ENCODE measurements at regions not wholly inside any gene's neighbourhood (a gene's known extent, or its start where the extent isn't known, plus 50 kb on each side); places are given as distances from the start of the nearest gene placed in this dataset.

DNA sequence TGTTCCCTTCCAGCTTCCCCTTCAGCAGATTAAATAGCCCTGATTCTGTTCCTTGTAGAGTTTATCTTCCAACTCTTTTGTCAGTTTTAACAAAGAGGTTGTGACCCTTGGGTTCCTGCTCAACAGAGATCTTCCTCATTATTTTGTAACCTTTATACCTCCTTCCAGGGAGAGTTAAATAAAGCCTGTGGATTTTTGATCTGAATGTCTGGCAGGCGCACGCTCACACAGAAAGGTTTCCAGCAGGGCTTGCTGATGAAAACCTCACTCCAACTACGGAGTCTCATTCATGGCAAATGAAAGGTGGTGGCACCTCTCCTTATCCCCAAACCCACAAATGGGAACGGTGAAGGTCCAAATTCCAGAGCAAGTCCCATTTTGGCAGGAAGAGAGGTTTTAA lies 129.0 kb downstream of the SREK1 start:
- no peak overlapping the region for H3K4me3 ChIP-seq (ENCODE audit: extremely low read depth in 1 of 4, insufficient read depth in 2 of 4, low read depth in 3 of 4, low read length in 4 of 4)
- H3K79me2 ChIP-seq (ENCODE audit: control insufficient read depth in 1 of 2, insufficient read depth in 2 of 2, low read length in 2 of 2): no peaks in the 10 kb centered on the region
- no peak overlapping the region for H3K23ac ChIP-seq (ENCODE audit: insufficient read length)
- no peak overlapping the region for H2AFZ ChIP-seq (ENCODE audit: low read length)
- no peak overlapping the region for H3K4ac ChIP-seq (replicated peaks; ENCODE audit: insufficient read length, low read depth, low read length)
- FAIRE-seq (no peak), DNase-seq (ENCODE audit: low read depth in 1 of 2, low spot score in 2 of 2) (no peak)
- H3K27me3 ChIP-seq (replicated peaks in 1 of 4; ENCODE audit: control insufficient read depth in 3 of 4, extremely low read depth in 1 of 4, insufficient read depth in 3 of 4, low read length in 3 of 4): no peaks in the 10 kb centered on the region
- H2BK120ac ChIP-seq (replicated peaks; ENCODE audit: low read depth, low read length): no peak overlapping the region
- no peaks in the 10 kb centered on the region for H3K9me3 ChIP-seq (ENCODE audit: insufficient read depth in 2 of 2, low read depth in 1 of 2, low read length in 1 of 2)
- H3K9ac ChIP-seq (replicated peaks in 1 of 4; ENCODE audit: extremely low read depth in 1 of 4, low read depth in 3 of 4, low read length in 3 of 4): no peak overlapping the region
- no peak overlapping the region for H3K27ac ChIP-seq (ENCODE audit: low read depth, low read length)
- H4K91ac ChIP-seq (replicated peaks; ENCODE audit: insufficient read length, low read length): no peak overlapping the region
- H3K18ac ChIP-seq (ENCODE audit: extremely low read depth, low read length): no peak overlapping the region
- no peak for TF ChIP-seq E2F6 (IDR thresholded peaks at IDR 0.05)
- TF ChIP-seq SP4 (IDR thresholded peaks at IDR 0.05; ENCODE audit: low read length): no peak
- no peak for TF ChIP-seq BACH1 (IDR thresholded peaks at IDR 0.05; ENCODE audit: low read length)
- H3K14ac ChIP-seq (ENCODE audit: insufficient read length): no peak overlapping the region
- no peaks in the 10 kb centered on the region for H3K23me2 ChIP-seq (ENCODE audit: low read depth, low read length)
- H2AK5ac ChIP-seq (ENCODE audit: low read depth, low read length): no peak overlapping the region
- no peaks in the 10 kb centered on the region for H3K36me3 ChIP-seq (ENCODE audit: control insufficient read depth in 2 of 4, insufficient read depth in 4 of 4, low read length in 3 of 4)
- no peak overlapping the region for H2BK12ac ChIP-seq (ENCODE audit: low read depth, low read length)
- CTCF ChIA-PET (ENCODE audit: partially characterized antibody): interaction anchor here (0.7 to 1.3 kb wide), 2 partner anchors 34 to 36 kb away, joined by 3 read pairs; no protein-coding TSS in a partner anchor
- no peaks in the 10 kb centered on the region for H3K4me1 ChIP-seq (replicated peaks in 1 of 4; ENCODE audit: control insufficient read depth in 3 of 4, insufficient read depth in 4 of 4, low read length in 3 of 4)
- H4K5ac ChIP-seq (ENCODE audit: insufficient read length, low read depth, low read length): no peak overlapping the region
- H3K56ac ChIP-seq (replicated peaks; ENCODE audit: insufficient read length, low read depth, low read length): no peak overlapping the region
- POLR2A ChIA-PET (ENCODE audit: partially characterized antibody): no interaction called here
- no peaks in the 10 kb centered on the region for H3K79me1 ChIP-seq (ENCODE audit: low read depth, low read length)
- H4K20me1 ChIP-seq (replicated peaks in 1 of 2; ENCODE audit: control insufficient read depth in 1 of 2, insufficient read depth in 2 of 2, low read length in 2 of 2): no peaks in the 10 kb centered on the region
- H2BK20ac ChIP-seq (ENCODE audit: low read length): no peak overlapping the region
- H2BK15ac ChIP-seq (ENCODE audit: low read length): no peak overlapping the region
- no peak overlapping the region for H2BK5ac ChIP-seq (ENCODE audit: low read depth, low read length)
- no peak overlapping the region for H4K8ac ChIP-seq (ENCODE audit: extremely low read depth, insufficient read depth, low read length)
- WGBS, 2 experiments (ENCODE audit: extremely low coverage in 1 of 2, insufficient coverage in 1 of 2, insufficient read length in 1 of 2, insufficient replicate concordance in 2 of 2, low coverage in 1 of 2, low lambda C conversion rate in 2 of 2, missing lambda C conversion rate in 1 of 2): 82% methylated on average over 4 of the region's 4 CpGs; no CpG with 5 or more reads in 1 of the 2 experiments
- H3K4me2 ChIP-seq (ENCODE audit: insufficient read depth in 1 of 2, low read depth in 2 of 2, low read length in 2 of 2): no peak overlapping the region
